ENCODE measurements at regions not wholly inside any gene's neighbourhood (a gene's known extent, or its start where the extent isn't known, plus 50 kb on each side); places are given as distances from the start of the nearest gene placed in this dataset.

DNA sequence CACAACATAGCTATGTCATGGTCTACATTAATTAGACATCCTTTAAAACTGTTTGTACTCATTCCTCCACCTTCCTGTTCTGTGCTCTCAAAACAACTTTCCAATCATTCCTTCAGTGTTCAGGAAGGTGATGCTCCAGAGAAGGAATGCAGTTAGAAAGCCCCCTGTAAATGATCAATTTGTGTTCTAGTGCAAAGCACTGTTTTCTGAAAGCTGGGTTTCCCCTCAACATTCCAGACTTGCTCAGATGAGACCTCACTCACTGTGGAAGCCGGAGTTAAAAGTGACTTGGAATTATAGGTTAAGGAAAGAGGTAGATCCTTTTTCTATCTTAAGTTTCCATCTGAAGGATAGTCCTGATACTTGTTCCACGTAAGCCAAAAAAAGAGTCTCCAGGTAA, 95.9 kb downstream of the BMP2 start (continued):
- TF ChIP-seq, protein P1, sequence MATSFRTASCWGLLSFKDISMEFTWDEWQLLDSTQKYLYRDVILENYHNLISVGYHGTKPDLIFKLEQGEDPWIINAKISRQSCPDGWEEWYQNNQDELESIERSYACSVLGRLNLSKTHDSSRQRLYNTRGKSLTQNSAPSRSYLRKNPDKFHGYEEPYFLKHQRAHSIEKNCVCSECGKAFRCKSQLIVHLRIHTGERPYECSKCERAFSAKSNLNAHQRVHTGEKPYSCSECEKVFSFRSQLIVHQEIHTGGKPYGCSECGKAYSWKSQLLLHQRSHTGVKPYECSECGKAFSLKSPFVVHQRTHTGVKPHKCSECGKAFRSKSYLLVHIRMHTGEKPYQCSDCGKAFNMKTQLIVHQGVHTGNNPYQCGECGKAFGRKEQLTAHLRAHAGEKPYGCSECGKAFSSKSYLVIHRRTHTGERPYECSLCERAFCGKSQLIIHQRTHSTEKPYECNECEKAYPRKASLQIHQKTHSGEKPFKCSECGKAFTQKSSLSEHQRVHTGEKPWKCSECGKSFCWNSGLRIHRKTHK (tag by site-specific recombination; IDR thresholded peaks at IDR 0.05): no peak
- TF ChIP-seq KLF16 (tag by site-specific recombination; IDR thresholded peaks at IDR 0.05) (no peak), ZNF510 (tag by site-specific recombination; IDR thresholded peaks at IDR 0.05; ENCODE audit: insufficient replicate concordance) (no peak)
- TF ChIP-seq, protein P2, sequence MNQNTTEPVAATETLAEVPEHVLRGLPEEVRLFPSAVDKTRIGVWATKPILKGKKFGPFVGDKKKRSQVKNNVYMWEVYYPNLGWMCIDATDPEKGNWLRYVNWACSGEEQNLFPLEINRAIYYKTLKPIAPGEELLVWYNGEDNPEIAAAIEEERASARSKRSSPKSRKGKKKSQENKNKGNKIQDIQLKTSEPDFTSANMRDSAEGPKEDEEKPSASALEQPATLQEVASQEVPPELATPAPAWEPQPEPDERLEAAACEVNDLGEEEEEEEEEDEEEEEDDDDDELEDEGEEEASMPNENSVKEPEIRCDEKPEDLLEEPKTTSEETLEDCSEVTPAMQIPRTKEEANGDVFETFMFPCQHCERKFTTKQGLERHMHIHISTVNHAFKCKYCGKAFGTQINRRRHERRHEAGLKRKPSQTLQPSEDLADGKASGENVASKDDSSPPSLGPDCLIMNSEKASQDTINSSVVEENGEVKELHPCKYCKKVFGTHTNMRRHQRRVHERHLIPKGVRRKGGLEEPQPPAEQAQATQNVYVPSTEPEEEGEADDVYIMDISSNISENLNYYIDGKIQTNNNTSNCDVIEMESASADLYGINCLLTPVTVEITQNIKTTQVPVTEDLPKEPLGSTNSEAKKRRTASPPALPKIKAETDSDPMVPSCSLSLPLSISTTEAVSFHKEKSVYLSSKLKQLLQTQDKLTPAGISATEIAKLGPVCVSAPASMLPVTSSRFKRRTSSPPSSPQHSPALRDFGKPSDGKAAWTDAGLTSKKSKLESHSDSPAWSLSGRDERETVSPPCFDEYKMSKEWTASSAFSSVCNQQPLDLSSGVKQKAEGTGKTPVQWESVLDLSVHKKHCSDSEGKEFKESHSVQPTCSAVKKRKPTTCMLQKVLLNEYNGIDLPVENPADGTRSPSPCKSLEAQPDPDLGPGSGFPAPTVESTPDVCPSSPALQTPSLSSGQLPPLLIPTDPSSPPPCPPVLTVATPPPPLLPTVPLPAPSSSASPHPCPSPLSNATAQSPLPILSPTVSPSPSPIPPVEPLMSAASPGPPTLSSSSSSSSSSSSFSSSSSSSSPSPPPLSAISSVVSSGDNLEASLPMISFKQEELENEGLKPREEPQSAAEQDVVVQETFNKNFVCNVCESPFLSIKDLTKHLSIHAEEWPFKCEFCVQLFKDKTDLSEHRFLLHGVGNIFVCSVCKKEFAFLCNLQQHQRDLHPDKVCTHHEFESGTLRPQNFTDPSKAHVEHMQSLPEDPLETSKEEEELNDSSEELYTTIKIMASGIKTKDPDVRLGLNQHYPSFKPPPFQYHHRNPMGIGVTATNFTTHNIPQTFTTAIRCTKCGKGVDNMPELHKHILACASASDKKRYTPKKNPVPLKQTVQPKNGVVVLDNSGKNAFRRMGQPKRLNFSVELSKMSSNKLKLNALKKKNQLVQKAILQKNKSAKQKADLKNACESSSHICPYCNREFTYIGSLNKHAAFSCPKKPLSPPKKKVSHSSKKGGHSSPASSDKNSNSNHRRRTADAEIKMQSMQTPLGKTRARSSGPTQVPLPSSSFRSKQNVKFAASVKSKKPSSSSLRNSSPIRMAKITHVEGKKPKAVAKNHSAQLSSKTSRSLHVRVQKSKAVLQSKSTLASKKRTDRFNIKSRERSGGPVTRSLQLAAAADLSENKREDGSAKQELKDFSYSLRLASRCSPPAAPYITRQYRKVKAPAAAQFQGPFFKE (tag by site-specific recombination; IDR thresholded peaks at IDR 0.05; ENCODE audit: borderline replicate concordance): no peak

DNA sequence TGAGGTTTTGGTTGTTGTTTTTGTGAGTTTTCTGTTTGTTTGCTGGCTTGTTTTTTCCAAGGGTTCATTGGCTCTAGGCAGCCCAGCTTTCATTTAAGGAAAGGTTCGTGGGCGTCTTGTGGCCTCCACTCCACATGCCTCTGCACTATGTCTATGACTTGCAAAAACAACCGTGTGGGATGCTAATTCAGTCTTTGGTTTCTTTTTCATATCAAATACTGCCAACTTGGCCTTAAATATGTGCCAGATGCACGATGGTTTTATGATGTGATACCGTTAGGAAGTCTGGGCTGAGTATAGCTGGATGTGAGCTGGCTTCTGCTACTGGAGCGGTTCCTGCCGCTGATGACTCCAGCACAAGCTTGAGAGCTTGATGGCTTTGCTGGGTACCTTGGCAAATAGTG, 96.3 kb downstream of the BMP2 start:
- POLR2A ChIA-PET: no interaction called here
- H3K27ac ChIP-seq (ENCODE audit: extremely low read depth, low read depth, low read length): no peak overlapping the region
- CTCF ChIA-PET: no interaction called here
- no peaks in the 10 kb centered on the region for H3K9me3 ChIP-seq (ENCODE audit: control insufficient read depth, insufficient read depth, low read depth, low read length)
- H3K4me1 ChIP-seq (ENCODE audit: control insufficient read depth, insufficient read depth, low read length): peaks cover 3% of the 10 kb centered on the region; the same call in 1 of the 2 replicates
- no peak overlapping the region for H3K4me3 ChIP-seq (ENCODE audit: low read depth, low read length)
- TF ChIP-seq GFI1B (tag by site-specific recombination; IDR thresholded peaks at IDR 0.05): no peak
- TF ChIP-seq, protein P3, sequence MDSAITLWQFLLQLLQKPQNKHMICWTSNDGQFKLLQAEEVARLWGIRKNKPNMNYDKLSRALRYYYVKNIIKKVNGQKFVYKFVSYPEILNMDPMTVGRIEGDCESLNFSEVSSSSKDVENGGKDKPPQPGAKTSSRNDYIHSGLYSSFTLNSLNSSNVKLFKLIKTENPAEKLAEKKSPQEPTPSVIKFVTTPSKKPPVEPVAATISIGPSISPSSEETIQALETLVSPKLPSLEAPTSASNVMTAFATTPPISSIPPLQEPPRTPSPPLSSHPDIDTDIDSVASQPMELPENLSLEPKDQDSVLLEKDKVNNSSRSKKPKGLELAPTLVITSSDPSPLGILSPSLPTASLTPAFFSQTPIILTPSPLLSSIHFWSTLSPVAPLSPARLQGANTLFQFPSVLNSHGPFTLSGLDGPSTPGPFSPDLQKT (IDR thresholded peaks at IDR 0.05; ENCODE audit: borderline replicate concordance, low read depth, low read length): no peak
- TF ChIP-seq, protein P4, sequence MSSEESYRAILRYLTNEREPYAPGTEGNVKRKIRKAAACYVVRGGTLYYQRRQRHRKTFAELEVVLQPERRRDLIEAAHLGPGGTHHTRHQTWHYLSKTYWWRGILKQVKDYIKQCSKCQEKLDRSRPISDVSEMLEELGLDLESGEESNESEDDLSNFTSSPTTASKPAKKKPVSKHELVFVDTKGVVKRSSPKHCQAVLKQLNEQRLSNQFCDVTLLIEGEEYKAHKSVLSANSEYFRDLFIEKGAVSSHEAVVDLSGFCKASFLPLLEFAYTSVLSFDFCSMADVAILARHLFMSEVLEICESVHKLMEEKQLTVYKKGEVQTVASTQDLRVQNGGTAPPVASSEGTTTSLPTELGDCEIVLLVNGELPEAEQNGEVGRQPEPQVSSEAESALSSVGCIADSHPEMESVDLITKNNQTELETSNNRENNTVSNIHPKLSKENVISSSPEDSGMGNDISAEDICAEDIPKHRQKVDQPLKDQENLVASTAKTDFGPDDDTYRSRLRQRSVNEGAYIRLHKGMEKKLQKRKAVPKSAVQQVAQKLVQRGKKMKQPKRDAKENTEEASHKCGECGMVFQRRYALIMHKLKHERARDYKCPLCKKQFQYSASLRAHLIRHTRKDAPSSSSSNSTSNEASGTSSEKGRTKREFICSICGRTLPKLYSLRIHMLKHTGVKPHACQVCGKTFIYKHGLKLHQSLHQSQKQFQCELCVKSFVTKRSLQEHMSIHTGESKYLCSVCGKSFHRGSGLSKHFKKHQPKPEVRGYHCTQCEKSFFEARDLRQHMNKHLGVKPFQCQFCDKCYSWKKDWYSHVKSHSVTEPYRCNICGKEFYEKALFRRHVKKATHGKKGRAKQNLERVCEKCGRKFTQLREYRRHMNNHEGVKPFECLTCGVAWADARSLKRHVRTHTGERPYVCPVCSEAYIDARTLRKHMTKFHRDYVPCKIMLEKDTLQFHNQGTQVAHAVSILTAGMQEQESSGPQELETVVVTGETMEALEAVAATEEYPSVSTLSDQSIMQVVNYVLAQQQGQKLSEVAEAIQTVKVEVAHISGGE (tag by site-specific recombination; conservative IDR thresholded peaks at IDR 0.05; ENCODE audit: low read depth): no peak
- TF ChIP-seq, protein P5, sequence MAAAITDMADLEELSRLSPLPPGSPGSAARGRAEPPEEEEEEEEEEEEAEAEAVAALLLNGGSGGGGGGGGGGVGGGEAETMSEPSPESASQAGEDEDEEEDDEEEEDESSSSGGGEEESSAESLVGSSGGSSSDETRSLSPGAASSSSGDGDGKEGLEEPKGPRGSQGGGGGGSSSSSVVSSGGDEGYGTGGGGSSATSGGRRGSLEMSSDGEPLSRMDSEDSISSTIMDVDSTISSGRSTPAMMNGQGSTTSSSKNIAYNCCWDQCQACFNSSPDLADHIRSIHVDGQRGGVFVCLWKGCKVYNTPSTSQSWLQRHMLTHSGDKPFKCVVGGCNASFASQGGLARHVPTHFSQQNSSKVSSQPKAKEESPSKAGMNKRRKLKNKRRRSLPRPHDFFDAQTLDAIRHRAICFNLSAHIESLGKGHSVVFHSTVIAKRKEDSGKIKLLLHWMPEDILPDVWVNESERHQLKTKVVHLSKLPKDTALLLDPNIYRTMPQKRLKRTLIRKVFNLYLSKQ (tag by site-specific recombination; IDR thresholded peaks at IDR 0.05; ENCODE audit: borderline replicate concordance): no peak
- no peaks in the 10 kb centered on the region for H3K36me3 ChIP-seq (ENCODE audit: control insufficient read depth in 2 of 2, insufficient read depth in 1 of 2, low read length in 2 of 2)

DNA sequence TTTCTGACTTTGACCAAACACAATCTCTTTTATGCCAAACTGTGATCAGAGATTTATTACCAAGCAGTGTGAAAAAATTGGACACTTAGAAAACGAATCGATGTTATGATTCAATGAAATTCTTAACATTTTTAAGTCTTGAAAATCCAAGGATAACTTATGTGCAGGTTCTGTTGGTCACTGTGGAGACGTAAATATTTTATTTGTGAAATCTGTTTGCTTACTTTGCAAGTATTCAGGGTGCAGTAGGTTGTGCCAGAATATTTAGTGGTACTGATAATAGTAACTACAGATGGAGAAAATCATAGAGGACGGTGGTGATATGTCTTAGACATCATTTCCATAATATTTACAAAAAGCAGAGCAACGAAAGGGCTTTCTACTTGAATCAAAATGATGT, 97.3 kb downstream of the BMP2 start:
- Histone ChIP-seq H3K4me1 (ENCODE audit: control insufficient read depth, insufficient read depth, low read length) (peaks cover 3% of the 10 kb centered on the region; the same call in 1 of the 2 replicates), H3K9me3 (ENCODE audit: control insufficient read depth, insufficient read depth, low read depth, low read length) (no peaks in the 10 kb centered on the region), H3K36me3 (ENCODE audit: control insufficient read depth in 2 of 2, insufficient read depth in 1 of 2, low read length in 2 of 2) (no peaks in the 10 kb centered on the region), H3K27ac (ENCODE audit: extremely low read depth, low read depth, low read length) (no peak overlapping the region), H3K4me3 (ENCODE audit: low read depth, low read length) (no peak overlapping the region)
- TF ChIP-seq ZNF776 (tag by site-specific recombination; IDR thresholded peaks at IDR 0.05; ENCODE audit: borderline replicate concordance) (no peak), ZNF354C (tag by site-specific recombination; IDR thresholded peaks at IDR 0.05; ENCODE audit: borderline replicate concordance, low read depth) (no peak), ZNF221 (tag by site-specific recombination; IDR thresholded peaks at IDR 0.05; ENCODE audit: borderline replicate concordance) (no peak)
- POLR2A ChIA-PET: no interaction called here
- CTCF ChIA-PET: no interaction called here
